HG03175 (cell line): ENCODE measurements at regions not wholly inside any gene's neighbourhood (a gene's known extent, or its start where the extent isn't known, plus 50 kb on each side); places are given as distances from the start of the nearest gene placed in this dataset.

Source experiments
- ATAC-seq: cut with Tn5 transposase; IDR thresholded peaks from one replicate; pipeline ENCODE4 v1.9.1; 2021; ENCODE audit warnings: mild to moderate bottlenecking, moderate library complexity; ENCODE audit not compliant: unreplicated experiment

DNA sequence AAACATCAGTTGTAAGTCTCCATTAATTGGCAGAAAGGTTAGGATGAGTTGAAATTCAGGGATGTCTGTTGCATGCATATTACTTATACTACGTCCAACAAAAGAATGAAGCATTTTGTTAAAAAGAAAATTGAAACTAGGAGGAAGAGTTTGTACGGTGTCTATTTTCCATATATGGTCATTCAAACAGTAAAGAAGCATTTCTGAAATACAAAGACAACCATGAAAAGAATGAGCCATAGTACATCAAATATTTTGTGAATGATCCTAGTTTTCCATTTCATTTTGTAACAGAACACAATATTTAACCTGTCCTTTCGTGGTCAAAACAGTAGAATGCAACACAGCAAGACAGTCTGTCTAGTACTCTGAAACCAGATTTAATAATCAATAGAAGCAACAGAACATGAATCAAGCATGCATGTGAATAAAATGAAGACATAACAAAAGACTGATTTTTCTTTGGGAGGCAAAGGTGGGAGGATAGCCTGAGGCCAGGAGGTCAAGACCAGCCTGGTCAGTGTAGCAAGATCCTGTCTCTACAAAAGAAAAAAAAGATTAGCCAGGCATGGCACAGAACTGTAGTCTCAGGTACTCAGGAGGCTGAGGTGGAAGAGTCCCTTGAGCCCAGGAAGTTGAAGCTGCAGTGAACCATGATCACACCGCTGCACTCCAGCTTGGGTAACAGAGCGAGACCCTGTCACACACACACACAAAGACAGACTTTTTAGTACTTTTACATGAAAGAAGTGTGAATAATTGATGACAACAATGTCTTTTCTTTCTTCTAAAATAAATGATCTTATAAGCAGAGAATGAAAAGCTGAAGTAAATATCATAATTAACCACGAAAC is 156.0 kb downstream of the LRIG3 start:
- no peak for ATAC-seq

DNA sequence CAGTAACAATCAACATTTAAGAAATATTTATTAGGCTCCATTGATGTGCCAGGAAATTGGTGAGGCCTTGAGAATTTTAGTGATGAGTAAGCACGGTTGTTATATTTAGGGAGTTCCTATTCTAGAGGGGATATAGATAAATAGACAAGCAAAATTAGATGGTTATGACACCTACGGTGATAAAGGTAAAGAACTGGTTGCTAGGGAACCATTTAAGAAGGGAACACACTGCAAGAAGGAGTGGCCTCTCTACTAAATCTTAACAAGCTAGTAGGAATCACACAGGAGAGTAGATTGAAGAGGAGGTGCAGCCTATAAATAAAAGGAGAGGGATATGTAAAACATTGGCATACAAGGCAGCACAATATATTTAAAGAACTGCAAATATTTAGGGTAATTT is 155.2 kb downstream of the LRIG3 start:
- no peak for ATAC-seq

DNA sequence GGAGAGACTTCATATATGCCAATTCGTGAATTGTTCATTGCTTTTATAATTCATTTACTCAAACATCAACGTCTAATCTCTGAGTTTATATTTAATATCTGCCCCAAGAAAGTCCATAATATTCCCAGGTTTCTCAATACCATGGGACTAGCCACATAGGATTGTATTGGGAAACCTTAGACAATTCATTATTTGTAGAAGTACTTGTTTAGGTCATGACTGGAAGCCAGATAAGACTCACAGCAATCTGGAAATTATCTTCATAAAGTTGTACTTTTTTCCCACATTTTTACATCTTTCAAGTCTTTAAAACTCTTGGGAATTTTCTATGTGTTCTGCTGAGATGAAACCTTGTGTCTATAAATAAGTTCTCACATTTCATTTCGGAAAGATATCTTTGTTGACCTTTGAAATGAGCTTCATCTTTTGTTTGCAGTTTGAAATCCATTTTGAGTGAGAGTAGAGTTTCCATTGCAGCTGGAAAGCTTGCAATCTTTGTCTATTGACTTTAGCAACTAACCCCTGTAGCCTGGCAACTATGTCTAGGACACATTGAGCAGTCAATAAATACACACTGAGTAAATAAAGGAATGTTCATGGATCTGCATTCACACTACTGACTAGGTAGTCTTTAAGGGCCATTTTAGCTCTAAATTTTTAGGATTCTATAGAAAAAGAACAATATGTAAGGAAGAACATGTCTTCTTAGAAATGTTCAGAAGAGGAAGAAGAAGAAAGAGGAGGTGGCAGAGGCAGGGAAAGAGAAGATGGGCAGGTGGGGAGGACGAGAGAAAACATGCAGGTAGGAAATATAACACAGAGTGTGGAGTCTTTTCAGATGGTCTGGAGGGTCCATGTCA is 154.4 kb downstream of the LRIG3 start:
- no peak for ATAC-seq

DNA sequence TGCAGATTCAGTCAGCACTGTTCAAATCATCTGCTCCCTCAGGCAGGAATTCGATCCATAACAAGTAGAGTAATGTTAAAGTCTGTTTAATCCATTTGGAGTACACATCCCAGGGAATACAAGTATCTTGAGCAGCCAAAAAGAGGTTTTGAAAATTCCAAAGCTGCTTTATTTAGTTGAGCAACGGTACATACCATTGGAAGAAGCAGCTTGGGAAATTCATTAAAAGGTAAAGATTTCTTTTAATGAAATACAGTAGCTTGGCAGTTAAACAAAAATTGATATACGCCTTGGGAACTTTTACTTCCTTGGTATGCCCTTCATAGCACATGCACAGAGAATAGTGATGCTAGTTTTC is 153.8 kb downstream of the LRIG3 start:
- ATAC-seq: no peak

DNA sequence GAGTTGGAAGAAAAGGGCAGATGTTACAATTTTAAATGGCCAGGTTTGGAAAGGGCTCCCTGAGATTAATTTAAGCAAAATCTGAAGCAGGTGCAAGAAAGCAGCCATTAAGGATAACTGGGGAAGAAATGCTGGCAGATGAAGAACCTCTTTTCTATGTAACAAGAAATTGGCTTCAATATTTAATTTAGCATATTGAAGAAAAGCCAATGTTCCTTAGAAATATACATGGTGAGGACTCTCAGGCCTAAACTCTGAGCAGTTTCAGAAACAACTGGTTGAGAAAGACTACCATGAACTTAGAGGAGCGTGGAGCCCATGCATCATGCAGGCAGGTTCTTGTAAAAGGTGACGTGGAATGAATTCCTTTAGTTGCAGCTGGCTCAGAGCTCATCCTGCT is 152.8 kb downstream of the LRIG3 start:
- no peak for ATAC-seq

DNA sequence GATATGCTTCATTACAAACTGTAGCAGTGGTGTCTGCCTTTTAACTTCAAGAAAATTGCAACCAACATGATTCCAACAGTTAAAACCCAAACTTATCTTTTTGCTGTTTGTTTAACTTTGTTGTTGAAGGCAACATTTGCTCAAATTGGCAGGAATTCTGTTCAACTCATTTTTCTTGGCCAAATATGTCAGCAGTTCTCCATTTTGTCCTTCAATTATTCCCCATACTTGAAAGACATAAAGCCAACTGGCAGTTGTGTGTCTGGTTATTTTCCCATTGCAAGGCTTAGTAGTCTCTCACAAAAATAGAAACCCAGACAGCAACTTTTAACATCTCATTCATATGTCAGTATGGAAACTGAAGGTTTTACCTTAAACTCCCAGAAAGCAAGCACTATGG is 146.3 kb downstream of the LRIG3 start:
- no peak for ATAC-seq

DNA sequence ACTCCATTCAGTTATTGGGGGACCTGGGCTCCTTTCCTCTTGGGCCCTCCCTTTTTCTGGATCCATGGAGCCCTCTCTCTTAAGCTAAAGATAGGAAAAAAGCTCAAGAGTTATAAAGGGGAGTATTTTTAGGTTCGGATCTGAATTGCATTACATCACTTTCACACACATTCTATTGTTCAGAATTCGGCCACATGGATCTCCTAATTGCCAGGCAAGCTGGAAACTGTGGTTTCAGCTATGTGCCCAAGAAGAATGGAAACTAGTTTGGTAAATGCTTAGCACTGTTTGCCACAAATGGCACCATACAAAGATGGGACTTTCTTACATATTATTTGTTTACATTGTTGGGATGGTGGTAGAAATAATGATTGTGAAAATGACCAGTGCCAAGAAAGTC is 145.6 kb downstream of the LRIG3 start:
- ATAC-seq: no peak

DNA sequence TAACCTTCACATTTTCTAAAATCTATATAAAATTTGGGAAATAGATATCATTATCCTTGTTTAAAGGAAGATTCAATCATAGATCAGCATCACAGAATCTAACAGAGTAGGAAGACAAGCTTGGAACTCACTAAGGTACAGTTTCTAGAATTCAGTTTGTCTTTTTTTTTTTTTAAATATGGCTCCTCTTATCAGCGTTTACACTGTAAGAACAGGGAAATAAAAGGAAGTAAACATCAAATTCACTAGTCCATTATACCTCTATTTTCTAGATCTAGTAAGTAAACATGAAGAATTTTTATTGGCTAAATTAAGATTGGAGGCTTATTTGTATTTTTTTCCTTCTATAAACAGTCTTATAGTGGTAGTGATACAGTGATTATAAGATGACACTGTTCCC is 144.9 kb downstream of the LRIG3 start:
- ATAC-seq: no peak

- ATAC-seq: no peak
Measured at GRCh38 chr12:58776144-58776543, 144.2 kb downstream of the LRIG3 start.

GRCh38 chr12:58777815-58778214 is 142.5 kb downstream of the LRIG3 start:
- ATAC-seq: no peak

- no peak for ATAC-seq
Measured at GRCh38 chr12:58781609-58782008, 138.7 kb downstream of the LRIG3 start.

GRCh38 chr12:58787021-58787760 is 133.1 kb downstream of the LRIG3 start:
- ATAC-seq: no peak

- no peak for ATAC-seq
Measured at GRCh38 chr12:58794859-58795258, 125.4 kb downstream of the LRIG3 start.

DNA sequence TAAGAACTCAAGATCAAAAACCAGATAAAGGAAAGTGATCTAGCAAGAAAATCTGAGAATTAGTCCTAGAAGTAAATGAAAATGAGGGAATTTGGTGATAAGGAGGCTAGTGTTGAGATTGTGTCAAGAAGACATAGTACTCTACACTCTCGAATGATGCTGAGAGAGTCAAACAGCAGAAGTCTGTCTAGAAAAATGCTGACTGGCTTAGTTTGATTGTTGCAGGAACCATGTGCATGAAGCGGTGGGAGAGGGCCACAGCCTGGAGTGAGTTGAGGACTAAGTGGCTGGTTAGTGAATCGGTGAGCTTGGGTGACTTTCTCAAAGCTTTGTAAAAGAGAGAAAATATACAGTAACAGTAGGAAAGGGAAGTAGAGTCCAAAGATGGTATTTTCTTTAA is 124.5 kb downstream of the LRIG3 start:
- no peak for ATAC-seq

DNA sequence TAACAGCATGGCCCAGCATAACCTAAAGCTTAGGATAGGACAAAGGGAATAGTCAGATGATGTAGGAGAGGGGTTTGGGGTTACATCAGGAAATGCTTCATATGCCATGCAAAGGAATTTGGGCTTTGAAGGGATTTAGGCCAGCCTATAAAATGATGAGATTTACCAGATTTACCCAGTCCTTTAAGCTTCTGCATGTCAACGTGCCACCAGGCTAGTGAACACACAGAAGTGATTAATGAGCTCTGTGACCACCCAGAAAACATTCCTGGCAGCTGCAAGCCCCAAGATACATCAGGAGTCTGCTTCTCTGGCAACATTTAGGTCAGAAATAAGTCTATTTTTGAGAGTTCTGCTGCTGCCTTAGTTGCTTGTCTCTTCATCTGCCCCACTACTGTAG is 118.3 kb downstream of the LRIG3 start:
- ATAC-seq: no peak

- no peak for ATAC-seq
Measured at GRCh38 chr12:58803908-58804307, 116.4 kb downstream of the LRIG3 start.

- peak; percentile 82 for ATAC-seq
Measured at GRCh38 chr12:58804749-58805148, 115.6 kb downstream of the LRIG3 start.

GRCh38 chr12:58809064-58809607 is 111.2 kb downstream of the LRIG3 start:
- no peak for ATAC-seq

- ATAC-seq: no peak
Measured at GRCh38 chr12:58811346-58811745, 109.0 kb downstream of the LRIG3 start.

GRCh38 chr12:58812214-58812613 is 108.1 kb downstream of the LRIG3 start:
- no peak for ATAC-seq

DNA sequence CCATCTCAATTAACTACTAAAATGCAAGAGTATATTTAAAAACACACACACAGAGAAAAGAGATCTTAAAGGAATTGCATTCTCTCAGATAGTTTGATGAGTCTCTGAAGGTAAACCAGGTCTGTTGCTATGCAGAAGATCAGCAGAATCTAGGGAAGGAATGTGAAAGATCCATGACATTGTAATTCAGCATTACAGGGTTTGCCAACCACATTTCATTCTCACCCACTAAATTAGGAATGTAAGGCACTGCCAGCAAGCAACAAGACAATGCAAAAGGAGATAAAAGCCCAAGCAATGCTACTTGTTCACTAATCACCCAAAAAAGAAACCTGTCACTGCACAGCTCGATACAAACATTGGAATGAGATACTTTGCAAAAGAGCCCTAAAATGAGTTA is 106.3 kb downstream of the LRIG3 start:
- no peak for ATAC-seq
